IMR-90 (cell line): ENCODE measurements at regions not wholly inside any gene's neighbourhood (a gene's known extent, or its start where the extent isn't known, plus 50 kb on each side); places are given as distances from the start of the nearest gene placed in this dataset.

Source experiments
- ATAC-seq: fragments of 200-7000 bp; cut with Tn5 transposase; 2 replicates; pipeline ENCODE4 v1.9.1; 2020; ENCODE audit warnings: low read depth, mild to moderate bottlenecking, moderate library complexity
- BruUV-seq: library from RNA; stranded (reverse); fragments of 400-500 nt; replicated peaks from 2 replicates; lab custom pipeline; 2021; lab: Mats Ljungman, UMichigan
- CTCF ChIA-PET: fragments of 300-600 bp; formaldehyde crosslinking; extraction: SDS; loops from one replicate; lab custom pipeline; 2021; ENCODE audit warnings: antibody characterized with exemption; lab: Yijun Ruan, JAX
- POLR2A ChIA-PET: fragments of 300-600 bp; sonication (Branson Sonifier 250); formaldehyde crosslinking; loops from one replicate; lab custom pipeline; 2022; ENCODE audit warnings: antibody characterized with exemption; ENCODE audit not compliant: unreplicated experiment; lab: Charles Lee
- DNase-seq: peaks from one replicate; pipeline ENCODE4 v3.0.0; 2013
- H2AFZ ChIP-seq: replicated peaks from 2 replicates; pipeline ENCODE3; 2013; ENCODE audit warnings: low read length, mild to moderate bottlenecking; ENCODE audit not compliant: poor library complexity
- H2AK5ac ChIP-seq: 2 replicates; pipeline ENCODE4 v1.6.1; 2013; ENCODE audit warnings: low read depth, low read length, inconsistent platforms
- H2AK9ac ChIP-seq: replicated peaks from 2 replicates; pipeline ENCODE3; 2013; ENCODE audit warnings: mild to moderate bottlenecking, low read depth, low read length, moderate library complexity; ENCODE audit not compliant: poor library complexity
- H2BK120ac ChIP-seq: 2 replicates; pipeline ENCODE4 v1.6.1; 2013; ENCODE audit warnings: low read depth, low read length, inconsistent platforms
- H2BK15ac ChIP-seq: 3 replicates; pipeline ENCODE4 v1.6.1; 2013; ENCODE audit warnings: low read depth, low read length, inconsistent platforms
- H2BK20ac ChIP-seq: 2 replicates; pipeline ENCODE4 v1.6.1; 2013; ENCODE audit warnings: low read depth, mild to moderate bottlenecking, inconsistent platforms, low read length, moderate library complexity
- H2BK5ac ChIP-seq: 2 replicates; pipeline ENCODE4 v1.6.1; 2013; ENCODE audit warnings: mild to moderate bottlenecking, low read depth, low read length, inconsistent platforms; ENCODE audit not compliant: poor library complexity, severe bottlenecking
- H3K14ac ChIP-seq: replicated peaks from 2 replicates; pipeline ENCODE4 v1.6.1; 2013; ENCODE audit warnings: low read depth, low read length, inconsistent platforms
- H3K18ac ChIP-seq: 2 replicates; pipeline ENCODE4 v1.6.1; 2013; ENCODE audit warnings: low read depth, low read length, control low read depth
- H3K23ac ChIP-seq: 2 replicates; pipeline ENCODE4 v1.6.1; 2013; ENCODE audit warnings: low read depth, low read length, inconsistent platforms
- H3K27ac ChIP-seq: 2 replicates; pipeline ENCODE4 v1.5.1; 2013; ENCODE audit warnings: mild to moderate bottlenecking, control low read depth, low read length; ENCODE audit not compliant: insufficient read depth
- H3K27me3 ChIP-seq: 2 replicates; pipeline ENCODE4 v1.6.1; 2013; ENCODE audit warnings: low read length; ENCODE audit not compliant: control insufficient read depth, insufficient read depth
- H3K36me3 ChIP-seq: 2 replicates; pipeline ENCODE4 v1.6.1; 2013; ENCODE audit warnings: low read length, mixed read lengths; ENCODE audit not compliant: control insufficient read depth, insufficient read depth
- H3K4ac ChIP-seq: 2 replicates; pipeline ENCODE4 v1.6.1; 2013; ENCODE audit warnings: low read depth, low read length, inconsistent platforms
- H3K4me1 ChIP-seq: 2 replicates; pipeline ENCODE4 v1.6.1; 2013; ENCODE audit warnings: low read length, mixed read lengths; ENCODE audit not compliant: control insufficient read depth, insufficient read depth
- H3K4me2 ChIP-seq: 2 replicates; pipeline ENCODE4 v1.6.1; 2013; ENCODE audit warnings: low read depth, mild to moderate bottlenecking, control low read depth, low read length, moderate library complexity
- H3K4me3 ChIP-seq: 2 replicates; pipeline ENCODE4 v1.5.1; 2013; ENCODE audit warnings: low read depth, mild to moderate bottlenecking, control low read depth, low read length, moderate library complexity; ENCODE audit not compliant: insufficient read depth
- H3K56ac ChIP-seq: 2 replicates; pipeline ENCODE4 v1.6.1; 2013; ENCODE audit warnings: low read length, inconsistent platforms; ENCODE audit not compliant: insufficient read depth; ENCODE audit errors: extremely low read depth
- H3K79me1 ChIP-seq, 2 experiments: 2 replicates each; pipeline ENCODE4 v1.6.1; 2013; ENCODE audit warnings: low read length in 2 of 2, inconsistent platforms in 1 of 2, low read depth in 1 of 2
- H3K9ac ChIP-seq: 2 replicates; pipeline ENCODE4 v1.6.1; 2013; ENCODE audit warnings: low read depth, low read length, control low read depth
- H3K9me1 ChIP-seq: 2 replicates; pipeline ENCODE4 v1.6.1; 2013; ENCODE audit warnings: low read length, inconsistent platforms; ENCODE audit not compliant: insufficient read depth
- H3K9me3 ChIP-seq: 2 replicates; pipeline ENCODE4 v1.6.1; 2013; ENCODE audit warnings: low read length; ENCODE audit not compliant: control insufficient read depth, insufficient read depth
- H4K20me1 ChIP-seq: 2 replicates; pipeline ENCODE4 v1.6.1; 2013; ENCODE audit warnings: low read length, inconsistent platforms; ENCODE audit not compliant: insufficient read depth
- H4K5ac ChIP-seq: 2 replicates; pipeline ENCODE4 v1.6.1; 2013; ENCODE audit warnings: mild to moderate bottlenecking, low read depth, low read length, control low read depth
- H4K8ac ChIP-seq, 2 experiments: 2 replicates each; pipeline ENCODE4 v1.6.1; 2013; ENCODE audit warnings: low read depth in 2 of 2, low read length in 2 of 2, control low read depth in 1 of 2, inconsistent platforms in 1 of 2
- H4K91ac ChIP-seq: 2 replicates; pipeline ENCODE4 v1.6.1; 2013; ENCODE audit warnings: low read depth, low read length, inconsistent platforms; ENCODE audit not compliant: insufficient read depth
- FOS ChIP-seq: fragments of 150-350 bp; IDR thresholded peaks from 2 replicates; pipeline ENCODE4 v1.6.1; 2016; ENCODE audit warnings: low read depth, low read length
- WGBS, 2 experiments: methylation state at CpG; one replicate each; pipeline versions ENCODE4 v1.1.5 to v1.1.7; 2013; ENCODE audit warnings: missing lambda C conversion rate in 2 of 2; ENCODE audit not compliant: insufficient read length in 1 of 2; ENCODE audit errors: extremely low coverage in 2 of 2; 5-methylcytosine and 5-hydroxymethylcytosine counted together
- dilution Hi-C: fragments of 300-500 bp; cut with HindIII; formaldehyde crosslinking; loops from one replicate; pipeline ENCODE4 v1.14.3; 2018; ENCODE audit warnings: low sequenced_read_pairs; ENCODE audit not compliant: unreplicated experiment
- in situ Hi-C: fragments of 300-500 bp; cut with MboI; formaldehyde crosslinking; loops from 3 replicates; pipeline ENCODE4 v1.14.3; 2019; ENCODE audit warnings: low sequenced_read_pairs, inconsistent platforms, mixed read lengths
- intact Hi-C: fragments of 100-400 bp; cut with micrococcal nuclease; formaldehyde crosslinking; loops from 2 replicates; pipeline ENCODE4 v1.10.0; 2022
- TF ChIP-seq, protein P1 (sequence below): fragments of 150-350 bp; IDR thresholded peaks from 2 replicates; pipeline ENCODE4 v1.6.1; 2017; ENCODE audit warnings: mild to moderate bottlenecking, antibody characterized with exemption, low read length, low read depth

DNA sequence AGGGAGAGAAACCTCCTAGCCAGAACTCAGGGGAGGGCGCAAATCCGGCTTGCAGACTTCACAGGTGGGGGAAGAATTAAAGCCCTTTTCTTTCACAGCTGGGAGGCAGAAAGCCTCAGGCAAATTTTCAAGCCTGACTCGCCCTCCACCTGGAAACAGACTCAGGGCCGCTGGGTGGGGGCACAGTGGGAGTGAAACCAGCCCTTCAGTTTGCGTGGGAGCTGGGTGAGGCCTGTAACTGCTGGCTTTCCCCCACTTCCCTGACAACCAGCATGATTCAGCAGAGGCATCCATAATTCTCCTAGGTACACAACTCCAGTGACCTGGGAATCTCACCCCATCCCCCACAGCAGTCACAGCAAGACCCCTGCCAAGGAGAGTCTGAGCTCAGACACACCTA is 206.9 kb upstream of the INTU start:
- Histone ChIP-seq H3K56ac (no peak overlapping the region), H4K20me1 (no peaks in the 10 kb centered on the region), H4K8ac (no peak overlapping the region), H3K4me3 (no peak overlapping the region), H3K4me2 (no peak overlapping the region), H3K27me3 (no peaks in the 10 kb centered on the region), H3K18ac (no peak overlapping the region), H2BK5ac (no peak overlapping the region), H3K27ac (no peak overlapping the region), H3K79me1 (no peaks in the 10 kb centered on the region), H2BK15ac (no peak overlapping the region), H3K14ac (no peak overlapping the region), H4K5ac (no peak overlapping the region), H3K23ac (no peak overlapping the region), H3K4me1 (no peaks in the 10 kb centered on the region), H3K9ac (no peak overlapping the region), H2AK9ac (no peak overlapping the region), H4K91ac (no peak overlapping the region), H3K4ac (no peak overlapping the region), H2AK5ac (no peak overlapping the region), H2BK120ac (no peak overlapping the region), H3K9me1 (no peaks in the 10 kb centered on the region), H3K36me3 (no peaks in the 10 kb centered on the region), H3K9me3 (no peaks in the 10 kb centered on the region), H2AFZ (no peak overlapping the region), H2BK20ac (no peak overlapping the region)
- ATAC-seq (no peak), DNase-seq (no peak)
- intact Hi-C loops = no loop called here
- in situ Hi-C loops = no loop called here
- WGBS, 2 experiments = 71% methylated on average over 1 of the region's 5 CpGs; no CpG with 5 or more reads in 1 of the 2 experiments
- no TSS peak for BruUV-seq
- TF ChIP-seq, protein P1, sequence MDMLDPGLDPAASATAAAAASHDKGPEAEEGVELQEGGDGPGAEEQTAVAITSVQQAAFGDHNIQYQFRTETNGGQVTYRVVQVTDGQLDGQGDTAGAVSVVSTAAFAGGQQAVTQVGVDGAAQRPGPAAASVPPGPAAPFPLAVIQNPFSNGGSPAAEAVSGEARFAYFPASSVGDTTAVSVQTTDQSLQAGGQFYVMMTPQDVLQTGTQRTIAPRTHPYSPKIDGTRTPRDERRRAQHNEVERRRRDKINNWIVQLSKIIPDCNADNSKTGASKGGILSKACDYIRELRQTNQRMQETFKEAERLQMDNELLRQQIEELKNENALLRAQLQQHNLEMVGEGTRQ = no peak
- TF ChIP-seq FOS = no peak
- CTCF ChIA-PET = no interaction called here
- POLR2A ChIA-PET = interaction anchor here (0.6 kb wide), 1 partner anchor 9 kb away, joined by 10 read pairs; no protein-coding TSS in a partner anchor
- dilution Hi-C loops = no loop called here
